ENCODE measurements at regions not wholly inside any gene's neighbourhood (a gene's known extent, or its start where the extent isn't known, plus 50 kb on each side); places are given as distances from the start of the nearest gene placed in this dataset.
"Not testable (repeated sequence)": the region's sequence is repeated elsewhere in the genome, so short reads cannot be mapped to it uniquely, and the experiment has no call there.

GRCh38 chr18:34955494-34955893 is 85.7 kb upstream of the MAPRE2 start:
- not testable (repeated sequence) for TF ChIP-seq CTCF (IDR thresholded peaks at IDR 0.05; ENCODE audit: low read depth, low read length, missing input control); RAD21 (IDR thresholded peaks at IDR 0.05); ATF3 (IDR thresholded peaks at IDR 0.05); TAF1 (conservative IDR thresholded peaks at IDR 0.05); MAX (IDR thresholded peaks at IDR 0.05); JUND (IDR thresholded peaks at IDR 0.05); ZBTB33 (IDR thresholded peaks at IDR 0.05); HNF4G (IDR thresholded peaks at IDR 0.05); REST (IDR thresholded peaks at IDR 0.05); SP1 (IDR thresholded peaks at IDR 0.05); GABPA (IDR thresholded peaks at IDR 0.05 in 1 of 2, conservative IDR thresholded peaks at IDR 0.05 in 1 of 2); EGR1 (IDR thresholded peaks at IDR 0.05; ENCODE audit: low read depth in 2 of 2); YY1 (IDR thresholded peaks at IDR 0.05); FOXA1 (IDR thresholded peaks at IDR 0.05)
